Sigmoid colon (tissue), 4 donors: ENCODE measurements at regions not wholly inside any gene's neighbourhood (a gene's known extent, or its start where the extent isn't known, plus 50 kb on each side); places are given as distances from the start of the nearest gene placed in this dataset.
"Not testable (repeated sequence)": the region's sequence is repeated elsewhere in the genome, so short reads cannot be mapped to it uniquely, and the experiment has no call there.

Source experiments
- CTCF ChIP-seq, 4 experiments: fragments of 450-650 bp in 3 of 4; fragments of 200-600 bp in 1 of 4; IDR thresholded peaks; one replicate each; pipeline ENCODE4 v1.5.1; 2016 to 2019; ENCODE audit warnings: antibody characterized with exemption in 4 of 4, mild to moderate bottlenecking in 3 of 4, moderate library complexity in 2 of 4
- EP300 ChIP-seq, 4 donors: sonication (generic); formaldehyde crosslinking; IDR thresholded peaks; one replicate each; pipeline ENCODE4 v1.6.1; 2017; ENCODE audit warnings: antibody characterized with exemption in 4 of 4
- POLR2A ChIP-seq, 2 donors: fragments of 450-650 bp; IDR thresholded peaks; one replicate each; pipeline ENCODE4 v1.6.1; 2016; ENCODE audit warnings: antibody characterized with exemption in 2 of 2, mild to moderate bottlenecking in 2 of 2, moderate library complexity in 2 of 2
- POLR2AphosphoS5 ChIP-seq, 4 donors: sonication (generic); formaldehyde crosslinking; IDR thresholded peaks; one replicate each; pipeline ENCODE4 v1.6.1; 2017; ENCODE audit warnings: antibody characterized with exemption in 4 of 4

- not testable (repeated sequence) for TF ChIP-seq CTCF, POLR2A, EP300, POLR2AphosphoS5 (IDR thresholded peaks at IDR 0.05)
Measured at GRCh38 chr20:30540330-30541069, 717.0 kb upstream of the DEFB115 start.
